ENCODE measurements at regions not wholly inside any gene's neighbourhood (a gene's known extent, or its start where the extent isn't known, plus 50 kb on each side); places are given as distances from the start of the nearest gene placed in this dataset.

DNA sequence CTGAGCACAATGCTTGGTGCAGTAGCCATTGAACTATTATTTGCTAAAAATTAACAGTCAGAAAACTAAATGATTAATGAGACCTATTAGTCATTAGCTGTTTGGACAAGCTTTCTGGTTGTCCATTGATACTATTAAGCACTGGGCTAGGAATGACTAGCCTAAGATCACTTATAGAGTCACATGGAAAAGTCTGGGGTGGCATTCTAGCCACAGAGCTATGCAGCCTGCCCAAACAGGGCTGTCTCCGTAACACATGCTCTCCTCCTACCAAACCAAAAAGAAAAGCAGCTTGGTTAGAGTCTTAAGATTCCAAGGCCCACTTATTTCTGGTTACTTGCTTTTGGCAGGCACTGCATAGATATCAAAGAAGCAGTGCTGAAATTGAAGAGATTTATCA lies 193.5 kb upstream of the NBEA start:
- TF ChIP-seq CTCF (IDR thresholded peaks at IDR 0.05) (no peak), ZFX (IDR thresholded peaks at IDR 0.05; ENCODE audit: borderline replicate concordance) (no peak)

All from 22Rv1 (cell line).